OCI-LY7 (cell line): ENCODE measurements at regions not wholly inside any gene's neighbourhood (a gene's known extent, or its start where the extent isn't known, plus 50 kb on each side); places are given as distances from the start of the nearest gene placed in this dataset.

Experiments
- CTCF ChIP-seq: fragments of 200-600 bp; sonication (generic); conservative IDR thresholded peaks from 2 replicates; pipeline ENCODE4 v1.5.1; 2014; ENCODE audit warnings: mild to moderate bottlenecking, antibody characterized with exemption, low read length, moderate library complexity, mixed read lengths
- EZH2phosphoT487 ChIP-seq: fragments of 200-600 bp; sonication (generic); IDR thresholded peaks from 2 replicates; pipeline ENCODE4 v1.6.1; 2018; ENCODE audit warnings: low read depth, borderline replicate concordance, mild to moderate bottlenecking, mixed run types, antibody characterized with exemption, low read length, moderate library complexity, mixed read lengths

GRCh38 chr13:79684371-79684770 is 203.4 kb downstream of the NDFIP2 start:
- TF ChIP-seq CTCF (no peak), EZH2phosphoT487 (no peak)
